K562 (cell line): ENCODE measurements at regions not wholly inside any gene's neighbourhood (a gene's known extent, or its start where the extent isn't known, plus 50 kb on each side); places are given as distances from the start of the nearest gene placed in this dataset.

Source experiments
- ATAC-seq: fragments of 200-7000 bp; cut with Tn5 transposase; 3 replicates; pipeline ENCODE4 v1.9.1; 2020; ENCODE audit warnings: moderate library complexity
- BruUV-seq: library from RNA; stranded (reverse); fragments of 400-500 nt; replicated peaks from 2 replicates; lab custom pipeline; 2021; lab: Mats Ljungman, UMichigan
- CTCF ChIA-PET: fragments of 300-600 bp; formaldehyde crosslinking; extraction: SDS; loops from one replicate; lab custom pipeline; 2021; ENCODE audit warnings: low intra/inter-chr PET ratio; lab: Yijun Ruan, JAX
- POLR2A ChIA-PET: fragments of 300-600, 350-650 bp; sonication (Branson Sonifier 250); formaldehyde crosslinking; extraction: SDS; loops from one replicate; lab custom pipeline; 2021; ENCODE audit warnings: antibody characterized with exemption, inconsistent platforms; lab: Yijun Ruan, JAX
- DNase-seq, 4 experiments: peaks; one replicate each; pipeline versions ENCODE4 v3.0.0 to v3.0.0-alpha.2; 2011 to 2018; ENCODE audit warnings: low spot score in 3 of 4, mixed read lengths in 3 of 4; ENCODE audit errors: extremely low read depth in 1 of 4
- FAIRE-seq: peaks from 2 replicates; lab custom pipeline; 2011; peaks lifted over from hg19 to GRCh38; lab: Jason Lieb, UNC
- H2AFZ ChIP-seq: 2 replicates; pipeline ENCODE4 v1.6.0; 2011; ENCODE audit warnings: low read depth, low read length, control low read depth, inconsistent platforms
- H3K27ac ChIP-seq: fragments of 200-600 bp; 3 replicates; pipeline ENCODE4 v1.8.0; 2011; ENCODE audit warnings: low read depth, mild to moderate bottlenecking, control low read depth, inconsistent platforms, low read length, moderate library complexity, mixed read lengths; ENCODE audit errors: extremely low read depth
- H3K27me3 ChIP-seq, 2 experiments: fragments of 300-600 bp in 1 of 2; 2 replicates in 1 of 2; 3 replicates in 1 of 2; pipeline versions ENCODE4 v1.6.0 to v1.8.0; 2011; ENCODE audit warnings: inconsistent platforms in 2 of 2, low read length in 2 of 2, mild to moderate bottlenecking in 1 of 2, mixed read lengths in 1 of 2, moderate library complexity in 1 of 2; ENCODE audit not compliant: control insufficient read depth in 2 of 2, insufficient read depth in 2 of 2
- H3K36me3 ChIP-seq: fragments of 300-600 bp; 3 replicates; pipeline ENCODE4 v1.8.0; 2011; ENCODE audit warnings: mild to moderate bottlenecking, low read length, inconsistent platforms; ENCODE audit not compliant: control insufficient read depth, insufficient read depth
- H3K4me1 ChIP-seq, 2 experiments: fragments of 200-600 bp in 1 of 2; replicated peaks in 1 of 2; 2 replicates in 1 of 2; 3 replicates in 1 of 2; pipeline versions ENCODE4 v1.5.1 to v1.8.0; 2011; ENCODE audit warnings: inconsistent platforms in 2 of 2, low read length in 2 of 2, mild to moderate bottlenecking in 1 of 2, mixed read lengths in 1 of 2, moderate library complexity in 1 of 2; ENCODE audit not compliant: control insufficient read depth in 2 of 2, insufficient read depth in 2 of 2
- H3K4me2 ChIP-seq: 2 replicates; pipeline ENCODE4 v1.6.1; 2011; ENCODE audit warnings: low read length, control low read depth, inconsistent platforms, mixed read lengths; ENCODE audit not compliant: insufficient read depth
- H3K4me3 ChIP-seq: fragments of 200-600 bp; sonication (generic), shearing (Covaris generic); 2 replicates; pipeline ENCODE4 v1.5.1; 2016; ENCODE audit warnings: control low read depth, inconsistent platforms
- H3K79me2 ChIP-seq: fragments of 200-600 bp; 3 replicates; pipeline ENCODE4 v1.8.0; 2011; ENCODE audit warnings: low read length, inconsistent platforms; ENCODE audit not compliant: control insufficient read depth, insufficient read depth
- H3K9ac ChIP-seq, 2 experiments: 2 replicates each; pipeline versions ENCODE4 v1.6.0 to v1.6.1; 2011; ENCODE audit warnings: low read depth in 2 of 2, low read length in 2 of 2, control low read depth in 1 of 2, inconsistent platforms in 1 of 2, mild to moderate bottlenecking in 1 of 2, mixed read lengths in 1 of 2; ENCODE audit not compliant: insufficient read depth in 1 of 2
- H3K9me1 ChIP-seq: one replicate; pipeline ENCODE4 v1.6.0; 2011; ENCODE audit warnings: inconsistent platforms, mild to moderate bottlenecking, low read length, moderate library complexity; ENCODE audit not compliant: control insufficient read depth, insufficient read depth
- H3K9me3 ChIP-seq: replicated peaks from 2 replicates; pipeline ENCODE4 v1.5.1; 2011; ENCODE audit warnings: low read depth, low read length, inconsistent platforms; ENCODE audit not compliant: control insufficient read depth, insufficient read depth
- H4K20me1 ChIP-seq: replicated peaks from 2 replicates; pipeline ENCODE4 v1.6.1; 2011; ENCODE audit warnings: low read length, inconsistent platforms, mixed read lengths; ENCODE audit not compliant: control insufficient read depth, insufficient read depth
- ASH1L ChIP-seq: fragments of 450-650 bp; IDR thresholded peaks from 2 replicates; pipeline ENCODE4 v1.6.1; 2018; ENCODE audit warnings: borderline replicate concordance, mild to moderate bottlenecking, low read depth; ENCODE audit not compliant: partially characterized antibody
- CHD2 ChIP-seq: IDR thresholded peaks from 2 replicates; pipeline ENCODE4 v1.6.1; 2011; ENCODE audit warnings: low read depth, low read length
- CLOCK ChIP-seq: fragments of 250-450 bp; sonication (Bioruptor Pico); IDR thresholded peaks from 2 replicates; pipeline ENCODE4 v1.4.0; 2020; ENCODE audit warnings: mild to moderate bottlenecking, moderate library complexity, borderline replicate concordance
- CSDE1 ChIP-seq, 2 experiments: fragments of 450-650 bp; IDR thresholded peaks; 2 replicates each; pipeline ENCODE4 v1.6.1; 2016; ENCODE audit warnings: mild to moderate bottlenecking in 1 of 2
- FOXP1 ChIP-seq: sonication (generic); formaldehyde crosslinking; IDR thresholded peaks from 2 replicates; pipeline ENCODE4 v1.8.0; 2022; ENCODE audit warnings: mild to moderate bottlenecking, missing genetic modification reagents
- ILK ChIP-seq: fragments of 450-650 bp; IDR thresholded peaks from 2 replicates; pipeline ENCODE4 v1.6.1; 2016; ENCODE audit warnings: missing genetic modification characterization, low read depth, mild to moderate bottlenecking, missing compliant biosample characterization, moderate library complexity, borderline replicate concordance
- MCM7 ChIP-seq, 2 experiments: fragments of 450-650 bp; IDR thresholded peaks; 2 replicates each; pipeline ENCODE4 v1.6.1; 2016 to 2018
- MED1 ChIP-seq: sonication (generic); formaldehyde crosslinking; IDR thresholded peaks from 2 replicates; pipeline ENCODE4 v1.8.1; 2023; ENCODE audit warnings: missing genetic modification reagents, borderline replicate concordance
- MXD1 ChIP-seq: fragments of 250-450 bp; sonication (Bioruptor Pico); IDR thresholded peaks from 2 replicates; pipeline ENCODE4 v1.8.0; 2021; ENCODE audit warnings: borderline replicate concordance, mild to moderate bottlenecking, moderate library complexity; ENCODE audit not compliant: poor library complexity, severe bottlenecking
- NUFIP1 ChIP-seq: fragments of 450-650 bp; IDR thresholded peaks from 2 replicates; pipeline ENCODE4 v1.6.1; 2018; ENCODE audit not compliant: partially characterized antibody
- PML ChIP-seq: IDR thresholded peaks from 2 replicates; pipeline ENCODE4 v1.6.1; 2012; ENCODE audit warnings: low read length, inconsistent platforms
- PTBP1 ChIP-seq: fragments of 200-400 bp; formaldehyde crosslinking; IDR thresholded peaks from 2 replicates; pipeline ENCODE4 v1.6.1; 2017; ENCODE audit warnings: low read depth, low read length
- TAF15 ChIP-seq: fragments of 200-400 bp; formaldehyde crosslinking; IDR thresholded peaks from 2 replicates; pipeline ENCODE4 v1.6.1; 2017; ENCODE audit warnings: mild to moderate bottlenecking, low read depth, low read length, moderate library complexity
- USF2 ChIP-seq: sonication (generic); formaldehyde crosslinking; IDR thresholded peaks from 2 replicates; pipeline ENCODE4 v1.5.0; 2020; ENCODE audit warnings: missing genetic modification reagents
- XRCC4 ChIP-seq: IDR thresholded peaks from one replicate; pipeline ENCODE4 v1.6.1; 2011; ENCODE audit not compliant: insufficient read depth, insufficient read length; ENCODE audit errors: extremely low read depth
- ZNF75A ChIP-seq: fragments of 450-650 bp; formaldehyde crosslinking; IDR thresholded peaks from 2 replicates; pipeline ENCODE4 v1.4.0; 2020; ENCODE audit warnings: mild to moderate bottlenecking
- WGBS: fragments of 100-300 bp; shearing (Covaris generic); methylation state at CpG from one replicate; pipeline ENCODE4 v1.1.6; 2016; ENCODE audit warnings: low coverage, mixed read lengths; ENCODE audit not compliant: insufficient coverage; ENCODE audit errors: missing lambda C conversion rate; 5-methylcytosine and 5-hydroxymethylcytosine counted together
- in situ Hi-C: fragments of 300-500 bp; cut with MboI; formaldehyde crosslinking; loops from 4 replicates; pipeline ENCODE4 v1.15.0; 2018; ENCODE audit warnings: inconsistent platforms, mixed read lengths
- intact Hi-C: fragments of 100-400 bp; cut with micrococcal nuclease; formaldehyde crosslinking; loops from 2 replicates; pipeline ENCODE4 v1.14.2; 2022

- CTCF ChIA-PET, result no interaction called here
- POLR2A ChIA-PET, result no interaction called here
- no TSS peak for BruUV-seq
Observed at GRCh38 chr18:38602341-38602740, 1036.7 kb upstream of the CELF4 start.

GRCh38 chr18:38587571-38587970 lies 1022.0 kb upstream of the CELF4 start:
- intact Hi-C loops (no loop called here), in situ Hi-C loops (no loop called here)
- no TSS peak for BruUV-seq
- no peak overlapping the region for H3K4me3 ChIP-seq
- H3K9ac ChIP-seq, result no peak overlapping the region
- H3K36me3 ChIP-seq, result no peaks in the 10 kb centered on the region
- no peaks in the 10 kb centered on the region for H3K79me2 ChIP-seq
- no peak overlapping the region for H3K4me2 ChIP-seq
- no peaks in the 10 kb centered on the region for H4K20me1 ChIP-seq
- no peaks in the 10 kb centered on the region; the same call in 1 of the 2 replicates for H3K9me3 ChIP-seq
- FAIRE-seq, result no peak
- H3K9me1 ChIP-seq, result no peaks in the 10 kb centered on the region
- no peaks in the 10 kb centered on the region for H3K27me3 ChIP-seq
- no peak overlapping the region for H3K27ac ChIP-seq
- no peak for ATAC-seq
- ChIA-PET CTCF (no interaction called here), POLR2A (no interaction called here)
- H2AFZ ChIP-seq, result no peak overlapping the region
- DNase-seq, result no peak
- WGBS, result 0% methylated on average over 1 of the region's 1 CpG
- no peaks in the 10 kb centered on the region for H3K4me1 ChIP-seq
- TF ChIP-seq ZNF75A (CRISPR knock-in tag), result no peak
- TF ChIP-seq MED1 (CRISPR knock-in tag), result no peak
- no peak for TF ChIP-seq MCM7 (IDR thresholded peaks at IDR 0.05)
- TF ChIP-seq PML, result no peak
- TF ChIP-seq PTBP1, result no peak
- no peak for TF ChIP-seq ASH1L
- TF ChIP-seq CLOCK (CRISPR knock-in tag), result no peak
- no peak for TF ChIP-seq CHD2
- no peak for TF ChIP-seq CSDE1 (IDR thresholded peaks at IDR 0.05)
- TF ChIP-seq USF2 (CRISPR knock-in tag), result no peak
- no peak for TF ChIP-seq TAF15
- TF ChIP-seq MXD1 (CRISPR knock-in tag), result no peak
- no peak for TF ChIP-seq ILK (tag)

More at GRCh38 chr18:38602341-38602740, 1036.7 kb upstream of the CELF4 start:
- Histone ChIP-seq H3K9me1 (no peaks in the 10 kb centered on the region), H3K36me3 (no peaks in the 10 kb centered on the region), H3K27me3 (no peaks in the 10 kb centered on the region), H3K4me3 (no peak overlapping the region), H4K20me1 (no peaks in the 10 kb centered on the region), H3K9ac (no peak overlapping the region), H3K9me3 (no peaks in the 10 kb centered on the region), H3K4me1 (no peaks in the 10 kb centered on the region), H3K79me2 (no peaks in the 10 kb centered on the region), H2AFZ (no peak overlapping the region), H3K27ac (no peak overlapping the region), H3K4me2 (no peak overlapping the region)
- TF ChIP-seq NUFIP1 (no peak), XRCC4 (no peak), FOXP1 (CRISPR knock-in tag) (no peak)
- in situ Hi-C loops (no loop called here), intact Hi-C loops (no loop called here)
- no peak for FAIRE-seq
- no peak for ATAC-seq
- no peak for DNase-seq
